Spleen (tissue), 11 donors: ENCODE measurements at regions not wholly inside any gene's neighbourhood (a gene's known extent, or its start where the extent isn't known, plus 50 kb on each side); places are given as distances from the start of the nearest gene placed in this dataset.

Experiments
- DNase-seq: peaks from one replicate; pipeline ENCODE4 v3.0.0-alpha.2; 2020
- H3K27ac ChIP-seq, 8 donors: fragments of 200-600 bp; sonication (generic) in 7 of 8; 1 replicate in 4 of 8; 2 replicates in 4 of 8; pipeline versions ENCODE4 v1.5.0 to v1.8.0; 2016 to 2021; ENCODE audit warnings: inconsistent platforms in 4 of 8, mild to moderate bottlenecking in 4 of 8, moderate library complexity in 1 of 8
- H3K27me3 ChIP-seq, 7 donors: fragments of 200-600 bp; sonication (generic) in 6 of 7; replicated peaks in 1 of 7; 1 replicate in 4 of 7; 2 replicates in 3 of 7; pipeline versions ENCODE4 v1.5.0 to v1.8.0; 2016 to 2021; ENCODE audit warnings: inconsistent platforms in 3 of 7, mild to moderate bottlenecking in 1 of 7
- H3K36me3 ChIP-seq, 6 donors: fragments of 200-600 bp; sonication (generic) in 5 of 6; 1 replicate in 4 of 6; 2 replicates in 2 of 6; pipeline versions ENCODE4 v1.5.0 to v1.8.0; 2016 to 2021; ENCODE audit warnings: inconsistent platforms in 2 of 6
- H3K4me1 ChIP-seq, 6 donors: fragments of 200-600 bp; sonication (generic) in 5 of 6; 1 replicate in 3 of 6; 2 replicates in 3 of 6; pipeline versions ENCODE4 v1.5.0 to v1.8.0; 2016 to 2021; ENCODE audit warnings: inconsistent platforms in 3 of 6
- H3K4me3 ChIP-seq, 8 donors: fragments of 200-600 bp; sonication (generic) in 7 of 8; 1 replicate in 4 of 8; 2 replicates in 4 of 8; pipeline versions ENCODE4 v1.5.0 to v1.8.0; 2016 to 2021; ENCODE audit warnings: inconsistent platforms in 4 of 8, mild to moderate bottlenecking in 4 of 8, moderate library complexity in 2 of 8
- H3K9me3 ChIP-seq, 8 donors: fragments of 200-600 bp; sonication (generic) in 7 of 8; 1 replicate in 4 of 8; 2 replicates in 4 of 8; pipeline versions ENCODE4 v1.5.0 to v1.8.0; 2016 to 2021; ENCODE audit warnings: inconsistent platforms in 4 of 8
- POLR2A ChIP-seq, 3 donors: fragments of 450-650 bp; IDR thresholded peaks; one replicate each; pipeline ENCODE4 v1.5.1; 2017; ENCODE audit warnings: antibody characterized with exemption in 3 of 3, mild to moderate bottlenecking in 1 of 3
- POLR2AphosphoS5 ChIP-seq, 3 donors: sonication (generic); formaldehyde crosslinking; IDR thresholded peaks; one replicate each; pipeline ENCODE4 v1.5.1; 2017; ENCODE audit warnings: antibody characterized with exemption in 3 of 3
- WGBS, 5 donors: extraction: QIAGEN DNeasy Blood & Tissue Kit in 3 of 5; methylation state at CpG; one replicate each; pipeline versions ENCODE4 v1.1.5 to v1.1.7; 2013 to 2018; 5-methylcytosine and 5-hydroxymethylcytosine counted together
- intact Hi-C: fragments of 100-400 bp; cut with DNase I; formaldehyde crosslinking; loops from one replicate; pipeline ENCODE4 v1.15.0; 2023; ENCODE audit warnings: low total_unique reads
- TF ChIP-seq, protein P1 (sequence below), 11 experiments: fragments of 200-600 bp in 7 of 11; fragments of 450-650 bp in 4 of 11; sonication (generic) in 4 of 11; IDR thresholded peaks in 8 of 11; conservative IDR thresholded peaks in 3 of 11; 1 replicate in 7 of 11; 2 replicates in 4 of 11; pipeline versions ENCODE4 v1.4.0 to v1.8.0; 2016 to 2021; ENCODE audit warnings: antibody characterized with exemption in 11 of 11, inconsistent platforms in 4 of 11, mild to moderate bottlenecking in 1 of 11
- donor health status: healthy with polysubstance abuse.
- donor health status: DM: no; HTN: no; CAD: no; lungs with moderate emphysema.
- donor health status: DM: no; HTN: no; CAD: no.
- donor health status: Bipolar disorder and iron deficiency.
- donor health status: healthy.
- donor health status: DM: no; HTN: no; CAD: no.
- donor health status: DM: yes; HTN: yes; CAD: no.

- Histone ChIP-seq H3K4me3 (no peak overlapping the region), H3K36me3 (no peaks in the 10 kb centered on the region), H3K9me3 (peaks cover 0 to 5% (median 0%) of the 10 kb centered on the region in 8 donors), H3K4me1 (no peaks in the 10 kb centered on the region), H3K27me3 (no peaks in the 10 kb centered on the region), H3K27ac (no peak overlapping the region)
- 88 to 94% (median 90%) methylated on average over 3 of the region's 3 CpGs for WGBS, 5 donors
- TF ChIP-seq POLR2A (IDR thresholded peaks at IDR 0.05): no peak
- TF ChIP-seq, protein P1, sequence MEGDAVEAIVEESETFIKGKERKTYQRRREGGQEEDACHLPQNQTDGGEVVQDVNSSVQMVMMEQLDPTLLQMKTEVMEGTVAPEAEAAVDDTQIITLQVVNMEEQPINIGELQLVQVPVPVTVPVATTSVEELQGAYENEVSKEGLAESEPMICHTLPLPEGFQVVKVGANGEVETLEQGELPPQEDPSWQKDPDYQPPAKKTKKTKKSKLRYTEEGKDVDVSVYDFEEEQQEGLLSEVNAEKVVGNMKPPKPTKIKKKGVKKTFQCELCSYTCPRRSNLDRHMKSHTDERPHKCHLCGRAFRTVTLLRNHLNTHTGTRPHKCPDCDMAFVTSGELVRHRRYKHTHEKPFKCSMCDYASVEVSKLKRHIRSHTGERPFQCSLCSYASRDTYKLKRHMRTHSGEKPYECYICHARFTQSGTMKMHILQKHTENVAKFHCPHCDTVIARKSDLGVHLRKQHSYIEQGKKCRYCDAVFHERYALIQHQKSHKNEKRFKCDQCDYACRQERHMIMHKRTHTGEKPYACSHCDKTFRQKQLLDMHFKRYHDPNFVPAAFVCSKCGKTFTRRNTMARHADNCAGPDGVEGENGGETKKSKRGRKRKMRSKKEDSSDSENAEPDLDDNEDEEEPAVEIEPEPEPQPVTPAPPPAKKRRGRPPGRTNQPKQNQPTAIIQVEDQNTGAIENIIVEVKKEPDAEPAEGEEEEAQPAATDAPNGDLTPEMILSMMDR (IDR thresholded peaks at IDR 0.05 in 8 of 11, conservative IDR thresholded peaks at IDR 0.05 in 3 of 11): no peak
- no peak for TF ChIP-seq POLR2AphosphoS5 (IDR thresholded peaks at IDR 0.05)
- no peak for DNase-seq
- intact Hi-C loops: no loop called here
Observed at GRCh38 chr14:97328743-97329142, 531.6 kb downstream of the VRK1 start.

GRCh38 chr14:97329701-97330100, 532.5 kb downstream of the VRK1 start:
- no peak for DNase-seq

GRCh38 chr14:97331058-97331457, 533.9 kb downstream of the VRK1 start:
- intact Hi-C loops: no loop called here

More at GRCh38 chr14:97329701-97330100, 532.5 kb downstream of the VRK1 start:
- TF ChIP-seq POLR2A (IDR thresholded peaks at IDR 0.05) (no peak), POLR2AphosphoS5 (IDR thresholded peaks at IDR 0.05) (no peak)
- TF ChIP-seq, protein P1 (IDR thresholded peaks at IDR 0.05 in 8 of 11, conservative IDR thresholded peaks at IDR 0.05 in 3 of 11): no peak
- Histone ChIP-seq H3K27me3 (no peaks in the 10 kb centered on the region), H3K9me3 (no peaks in the 10 kb centered on the region), H3K36me3 (no peaks in the 10 kb centered on the region), H3K4me1 (no peaks in the 10 kb centered on the region), H3K27ac (no peak overlapping the region), H3K4me3 (no peak overlapping the region)
- 86 to 99% (median 95%) methylated on average over 2 of the region's 2 CpGs for WGBS, 5 donors
- intact Hi-C loops: no loop called here

GRCh38 chr14:97331526-97331925, 534.3 kb downstream of the VRK1 start:
- Histone ChIP-seq H3K27ac (no peak overlapping the region), H3K4me1 (no peaks in the 10 kb centered on the region), H3K36me3 (no peaks in the 10 kb centered on the region), H3K4me3 (no peak overlapping the region), H3K9me3 (no peaks in the 10 kb centered on the region), H3K27me3 (no peaks in the 10 kb centered on the region)
- 74 to 85% (median 81%) methylated on average over 3 of the region's 3 CpGs for WGBS, 5 donors
- intact Hi-C loops: no loop called here
- TF ChIP-seq, protein P1 (IDR thresholded peaks at IDR 0.05 in 8 of 11, conservative IDR thresholded peaks at IDR 0.05 in 3 of 11): no peak
- TF ChIP-seq POLR2A (IDR thresholded peaks at IDR 0.05): no peak
- no peak for TF ChIP-seq POLR2AphosphoS5 (IDR thresholded peaks at IDR 0.05)
- no peak for DNase-seq

More at GRCh38 chr14:97331058-97331457, 533.9 kb downstream of the VRK1 start:
- H3K36me3 ChIP-seq: no peaks in the 10 kb centered on the region
- H3K9me3 ChIP-seq: no peaks in the 10 kb centered on the region
- no peak for DNase-seq
- H3K4me3 ChIP-seq: no peak overlapping the region
- no peaks in the 10 kb centered on the region for H3K4me1 ChIP-seq
- H3K27ac ChIP-seq: no peak overlapping the region
- no peaks in the 10 kb centered on the region for H3K27me3 ChIP-seq
- 75 to 85% (median 81%) methylated on average over 3 of the region's 3 CpGs for WGBS, 5 donors
- no peak for TF ChIP-seq POLR2A (IDR thresholded peaks at IDR 0.05)
- TF ChIP-seq, protein P1 (IDR thresholded peaks at IDR 0.05 in 8 of 11, conservative IDR thresholded peaks at IDR 0.05 in 3 of 11): no peak
- no peak for TF ChIP-seq POLR2AphosphoS5 (IDR thresholded peaks at IDR 0.05)
